OCI-LY3 (cell line): ENCODE measurements at regions not wholly inside any gene's neighbourhood (a gene's known extent, or its start where the extent isn't known, plus 50 kb on each side); places are given as distances from the start of the nearest gene placed in this dataset.
A peak's percentile ranks its signal among the peaks of the same experiment; 100 is the strongest.

Experiments used
- H2AFZ ChIP-seq: fragments of 200-600, 300-600 bp; shearing (Covaris generic); 2 replicates; pipeline ENCODE4 v1.6.0; 2014; ENCODE audit warnings: antibody characterized with exemption, low read depth, low read length
- H3K27ac ChIP-seq: fragments of 200-600, 300-600 bp; sonication (generic); 2 replicates; pipeline ENCODE4 v1.5.1; 2014; ENCODE audit warnings: mild to moderate bottlenecking, low read length, moderate library complexity, mixed read lengths
- H3K27me3 ChIP-seq: fragments of 200-600, 300-600 bp; sonication (generic); 2 replicates; pipeline ENCODE4 v1.6.1; 2014; ENCODE audit warnings: low read depth, low read length, mixed read lengths
- H3K36me3 ChIP-seq: fragments of 200-600, 300-600 bp; sonication (generic); replicated peaks from 2 replicates; pipeline ENCODE3; 2014; ENCODE audit warnings: low read depth, low read length, mixed read lengths
- H3K4me1 ChIP-seq: fragments of 300-600, 200-600 bp; sonication (generic); 2 replicates; pipeline ENCODE4 v1.6.1; 2014; ENCODE audit warnings: low read length, mixed read lengths
- H3K4me2 ChIP-seq: fragments of 200-600, 300-600 bp; sonication (generic); 2 replicates; pipeline ENCODE4 v1.6.1; 2014; ENCODE audit warnings: low read length, mixed read lengths
- H3K4me3 ChIP-seq: fragments of 300-600, 200-600 bp; sonication (generic); 2 replicates; pipeline ENCODE4 v1.5.1; 2014; ENCODE audit warnings: antibody characterized with exemption, mild to moderate bottlenecking, low read length, moderate library complexity
- H3K79me2 ChIP-seq: fragments of 300-600, 200-600 bp; shearing (Covaris generic); 2 replicates; pipeline ENCODE4 v1.6.1; 2014; ENCODE audit warnings: mild to moderate bottlenecking, low read length, mixed read lengths
- H3K9ac ChIP-seq: fragments of 300-600, 200-600 bp; shearing (Covaris generic); 2 replicates; pipeline ENCODE4 v1.6.0; 2014; ENCODE audit warnings: mild to moderate bottlenecking, low read length, moderate library complexity
- H3K9me3 ChIP-seq: fragments of 200-600, 300-600 bp; shearing (Covaris generic); 2 replicates; pipeline ENCODE4 v1.6.1; 2014; ENCODE audit warnings: low read length, mixed read lengths; ENCODE audit not compliant: insufficient read depth
- H4K20me1 ChIP-seq: fragments of 200-600, 300-600 bp; sonication (generic); 2 replicates; pipeline ENCODE4 v1.6.1; 2016; ENCODE audit warnings: low read length, mixed read lengths; ENCODE audit not compliant: insufficient read depth
- EZH2phosphoT487 ChIP-seq: fragments of 200-600 bp; shearing (Covaris generic); IDR thresholded peaks from 2 replicates; pipeline ENCODE4 v1.6.1; 2018; ENCODE audit warnings: antibody characterized with exemption, mixed run types, low read depth
- TF ChIP-seq, protein P1 (sequence below): fragments of 200-600, 300-600 bp; sonication (generic); IDR thresholded peaks from 2 replicates; pipeline ENCODE4 v1.5.1; 2014; ENCODE audit warnings: antibody characterized with exemption, low read length, low read depth

GRCh38 chr10:90197766-90198165, 496.4 kb downstream of the KIF20B start:
- Histone ChIP-seq H3K9me3 (no peaks in the 10 kb centered on the region), H3K4me2 (no peak overlapping the region), H4K20me1 (no peaks in the 10 kb centered on the region), H3K27ac (no peak overlapping the region), H3K79me2 (no peaks in the 10 kb centered on the region), H3K4me1 (peaks cover 28% of the 10 kb centered on the region), H2AFZ (no peak overlapping the region), H3K27me3 (no peaks in the 10 kb centered on the region), H3K36me3 (no peaks in the 10 kb centered on the region), H3K4me3 (no peak overlapping the region), H3K9ac (no peak overlapping the region)
- no peak for TF ChIP-seq EZH2phosphoT487
- TF ChIP-seq, protein P1, sequence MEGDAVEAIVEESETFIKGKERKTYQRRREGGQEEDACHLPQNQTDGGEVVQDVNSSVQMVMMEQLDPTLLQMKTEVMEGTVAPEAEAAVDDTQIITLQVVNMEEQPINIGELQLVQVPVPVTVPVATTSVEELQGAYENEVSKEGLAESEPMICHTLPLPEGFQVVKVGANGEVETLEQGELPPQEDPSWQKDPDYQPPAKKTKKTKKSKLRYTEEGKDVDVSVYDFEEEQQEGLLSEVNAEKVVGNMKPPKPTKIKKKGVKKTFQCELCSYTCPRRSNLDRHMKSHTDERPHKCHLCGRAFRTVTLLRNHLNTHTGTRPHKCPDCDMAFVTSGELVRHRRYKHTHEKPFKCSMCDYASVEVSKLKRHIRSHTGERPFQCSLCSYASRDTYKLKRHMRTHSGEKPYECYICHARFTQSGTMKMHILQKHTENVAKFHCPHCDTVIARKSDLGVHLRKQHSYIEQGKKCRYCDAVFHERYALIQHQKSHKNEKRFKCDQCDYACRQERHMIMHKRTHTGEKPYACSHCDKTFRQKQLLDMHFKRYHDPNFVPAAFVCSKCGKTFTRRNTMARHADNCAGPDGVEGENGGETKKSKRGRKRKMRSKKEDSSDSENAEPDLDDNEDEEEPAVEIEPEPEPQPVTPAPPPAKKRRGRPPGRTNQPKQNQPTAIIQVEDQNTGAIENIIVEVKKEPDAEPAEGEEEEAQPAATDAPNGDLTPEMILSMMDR = no peak

- H3K4me2 ChIP-seq = peak overlapping the region; percentile 47
- 0 out of 2 replicates have a peak overlapping the region, but pooled peaks have one; percentile 8 for H3K27ac ChIP-seq
- H3K79me2 ChIP-seq = no peaks in the 10 kb centered on the region
- H2AFZ ChIP-seq = no peak overlapping the region
- H3K4me3 ChIP-seq = no peak overlapping the region
- peaks cover 28% of the 10 kb centered on the region for H3K4me1 ChIP-seq
- H4K20me1 ChIP-seq = no peaks in the 10 kb centered on the region
- no peak overlapping the region for H3K9ac ChIP-seq
- H3K27me3 ChIP-seq = no peaks in the 10 kb centered on the region
- TF ChIP-seq, protein P1 = no peak
- TF ChIP-seq EZH2phosphoT487 = no peak
- no peaks in the 10 kb centered on the region for H3K9me3 ChIP-seq
- no peaks in the 10 kb centered on the region for H3K36me3 ChIP-seq
These were observed 497.7 kb downstream of the KIF20B start for GRCh38 chr10:90199093-90199492.

GRCh38 chr10:90199513-90199912, 498.1 kb downstream of the KIF20B start:
- no peaks in the 10 kb centered on the region for H3K79me2 ChIP-seq
- H2AFZ ChIP-seq = no peak overlapping the region
- no peaks in the 10 kb centered on the region for H4K20me1 ChIP-seq
- H3K36me3 ChIP-seq = no peaks in the 10 kb centered on the region
- H3K4me1 ChIP-seq = peaks cover 28% of the 10 kb centered on the region
- no peak overlapping the region for H3K9ac ChIP-seq
- no peaks in the 10 kb centered on the region for H3K27me3 ChIP-seq
- H3K4me3 ChIP-seq = no peak overlapping the region
- peak overlapping the region; percentile 47 for H3K4me2 ChIP-seq
- TF ChIP-seq, protein P1 = no peak
- no peak for TF ChIP-seq EZH2phosphoT487
- H3K27ac ChIP-seq = 0 out of 2 replicates have a peak overlapping the region, but pooled peaks have one; percentile 8
- no peaks in the 10 kb centered on the region for H3K9me3 ChIP-seq

DNA sequence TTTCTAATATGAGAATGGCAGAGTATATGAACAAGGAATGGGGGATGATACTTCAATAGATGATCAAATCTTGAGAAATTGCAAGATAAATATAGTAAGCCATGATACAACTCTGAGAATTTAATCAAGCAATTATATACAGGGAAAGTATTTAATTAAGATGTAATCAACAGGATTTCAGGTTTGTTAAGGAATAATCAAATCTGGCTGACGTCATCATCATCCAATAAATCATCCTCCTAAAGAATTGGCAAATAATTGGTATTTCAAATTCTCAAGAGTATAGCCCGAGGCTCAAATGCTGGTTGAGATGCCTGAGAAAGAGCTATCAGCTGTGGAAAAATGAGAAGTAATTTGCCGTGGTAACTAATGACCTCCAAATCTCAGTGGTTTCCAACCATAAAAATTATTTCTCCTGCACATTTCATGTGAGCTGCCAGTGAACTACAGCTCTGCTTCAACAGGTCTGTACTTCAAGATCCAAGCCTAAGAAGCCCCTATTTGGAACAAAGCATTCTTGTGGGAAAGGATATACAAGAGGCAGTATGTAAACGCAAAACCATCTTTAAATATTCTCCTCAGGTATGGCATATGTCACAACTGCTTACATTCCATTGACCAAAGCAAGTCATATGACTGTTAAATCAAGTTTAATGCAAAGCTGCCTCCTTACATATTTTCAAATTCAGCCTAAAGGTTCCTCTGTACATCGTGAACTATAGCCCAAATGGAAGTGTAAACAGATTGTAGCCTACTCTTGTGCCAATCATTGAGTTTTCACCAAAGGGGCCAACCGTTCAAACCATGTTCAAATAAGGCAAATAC, 503.0 kb downstream of the KIF20B start:
- Histone ChIP-seq H2AFZ (no peak overlapping the region), H4K20me1 (no peaks in the 10 kb centered on the region), H3K27ac (no peak overlapping the region), H3K4me2 (no peak overlapping the region), H3K9me3 (no peaks in the 10 kb centered on the region), H3K79me2 (no peaks in the 10 kb centered on the region), H3K4me1 (peaks cover 17% of the 10 kb centered on the region), H3K9ac (no peak overlapping the region), H3K36me3 (no peaks in the 10 kb centered on the region), H3K4me3 (no peak overlapping the region), H3K27me3 (no peaks in the 10 kb centered on the region)
- TF ChIP-seq, protein P1 = no peak
- no peak for TF ChIP-seq EZH2phosphoT487
